GM12878 (cell line): ENCODE measurements at regions not wholly inside any gene's neighbourhood (a gene's known extent, or its start where the extent isn't known, plus 50 kb on each side); places are given as distances from the start of the nearest gene placed in this dataset.

ENCODE experiments used
- CHD1 ChIP-seq: IDR thresholded peaks from 2 replicates; pipeline ENCODE4 v1.6.1; 2012; ENCODE audit warnings: low read depth, low read length, improper control_type of control experiment
- CHD4 ChIP-seq: fragments of 200-600 bp; sonication (generic); IDR thresholded peaks from 2 replicates; pipeline ENCODE4 v1.6.1; 2016; ENCODE audit warnings: mild to moderate bottlenecking
- FOS ChIP-seq: IDR thresholded peaks from 3 replicates; pipeline ENCODE4 v1.6.1; 2011; ENCODE audit warnings: borderline replicate concordance; ENCODE audit not compliant: insufficient read length; ENCODE audit errors: extremely low read depth
- GATAD2B ChIP-seq: fragments of 450-650 bp; conservative IDR thresholded peaks from 2 replicates; pipeline ENCODE4 v1.6.1; 2017; ENCODE audit warnings: low read depth, mild to moderate bottlenecking, moderate library complexity
- SREBF2 ChIP-seq: IDR thresholded peaks from 2 replicates; pipeline ENCODE4 v1.6.1; 2012; ENCODE audit warnings: mild to moderate bottlenecking, low read length
- SUZ12 ChIP-seq: fragments of 200-600 bp; sonication (generic); IDR thresholded peaks from one replicate; pipeline ENCODE4 v1.6.1; 2018; ENCODE audit warnings: antibody characterized with exemption, mild to moderate bottlenecking; ENCODE audit not compliant: unreplicated experiment
- TCF3 ChIP-seq: IDR thresholded peaks from 2 replicates; pipeline ENCODE4 v1.6.1; 2012; ENCODE audit warnings: low read depth, mild to moderate bottlenecking, low read length, borderline replicate concordance; ENCODE audit not compliant: insufficient read depth
- TF ChIP-seq, protein P1 (sequence below), 3 experiments: IDR thresholded peaks in 2 of 3; conservative IDR thresholded peaks in 1 of 3; 2 replicates each; pipeline ENCODE4 v1.5.1; 2011; ENCODE audit warnings: low read depth in 3 of 3, low read length in 3 of 3, mild to moderate bottlenecking in 3 of 3, control low read depth in 2 of 3, moderate library complexity in 2 of 3, inconsistent platforms in 1 of 3, mixed read lengths in 1 of 3; ENCODE audit not compliant: control insufficient read depth in 2 of 3, insufficient read depth in 1 of 3; ENCODE audit errors: extremely low read depth in 1 of 3

DNA sequence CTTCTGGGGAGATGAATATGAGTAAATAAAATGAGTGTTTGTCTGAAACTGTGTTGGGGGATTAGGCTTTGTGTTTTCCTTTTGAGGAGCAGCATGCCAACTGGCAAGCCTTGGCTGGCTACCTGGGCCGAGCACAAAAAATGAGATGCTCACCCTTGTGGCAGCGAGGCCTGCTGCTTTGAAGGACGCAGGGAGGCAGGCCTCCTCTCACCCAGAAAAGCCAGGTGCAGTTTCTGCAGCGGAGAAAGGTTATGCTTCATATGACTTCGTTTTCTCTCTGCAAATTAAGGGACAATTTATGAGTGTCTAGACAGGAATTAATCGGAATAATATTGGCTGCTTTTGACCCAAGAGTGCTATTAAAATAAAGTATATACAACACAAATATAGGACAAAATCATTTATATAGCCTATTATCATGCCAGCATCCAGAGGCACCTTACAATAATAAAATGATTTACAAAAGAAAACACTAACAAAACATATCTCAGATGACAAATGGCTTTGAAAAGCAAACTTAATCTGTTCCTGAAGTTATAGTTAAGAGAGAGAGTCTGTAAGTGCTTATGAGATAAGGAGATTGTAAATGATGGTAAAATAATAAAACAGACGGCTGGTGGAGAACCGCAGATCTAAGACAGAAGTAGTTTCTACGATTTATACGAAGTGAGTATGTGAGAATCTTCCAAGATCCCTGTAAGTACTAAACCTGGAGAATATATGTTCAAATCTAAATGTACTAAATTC is 682.8 kb upstream of the NR2F2 start:
- TF ChIP-seq, protein P1, sequence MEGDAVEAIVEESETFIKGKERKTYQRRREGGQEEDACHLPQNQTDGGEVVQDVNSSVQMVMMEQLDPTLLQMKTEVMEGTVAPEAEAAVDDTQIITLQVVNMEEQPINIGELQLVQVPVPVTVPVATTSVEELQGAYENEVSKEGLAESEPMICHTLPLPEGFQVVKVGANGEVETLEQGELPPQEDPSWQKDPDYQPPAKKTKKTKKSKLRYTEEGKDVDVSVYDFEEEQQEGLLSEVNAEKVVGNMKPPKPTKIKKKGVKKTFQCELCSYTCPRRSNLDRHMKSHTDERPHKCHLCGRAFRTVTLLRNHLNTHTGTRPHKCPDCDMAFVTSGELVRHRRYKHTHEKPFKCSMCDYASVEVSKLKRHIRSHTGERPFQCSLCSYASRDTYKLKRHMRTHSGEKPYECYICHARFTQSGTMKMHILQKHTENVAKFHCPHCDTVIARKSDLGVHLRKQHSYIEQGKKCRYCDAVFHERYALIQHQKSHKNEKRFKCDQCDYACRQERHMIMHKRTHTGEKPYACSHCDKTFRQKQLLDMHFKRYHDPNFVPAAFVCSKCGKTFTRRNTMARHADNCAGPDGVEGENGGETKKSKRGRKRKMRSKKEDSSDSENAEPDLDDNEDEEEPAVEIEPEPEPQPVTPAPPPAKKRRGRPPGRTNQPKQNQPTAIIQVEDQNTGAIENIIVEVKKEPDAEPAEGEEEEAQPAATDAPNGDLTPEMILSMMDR (IDR thresholded peaks at IDR 0.05 in 2 of 3, conservative IDR thresholded peaks at IDR 0.05 in 1 of 3; ENCODE audit: control insufficient read depth in 2 of 3, extremely low read depth in 1 of 3, insufficient read depth in 1 of 3, low read depth in 3 of 3, low read length in 3 of 3) = no peak
- TF ChIP-seq SREBF2 (no peak), TCF3 (no peak), SUZ12 (no peak), CHD4 (no peak), FOS (no peak), CHD1 (no peak), GATAD2B (no peak)
